ENCODE measurements at regions not wholly inside any gene's neighbourhood (a gene's known extent, or its start where the extent isn't known, plus 50 kb on each side); places are given as distances from the start of the nearest gene placed in this dataset.

DNA sequence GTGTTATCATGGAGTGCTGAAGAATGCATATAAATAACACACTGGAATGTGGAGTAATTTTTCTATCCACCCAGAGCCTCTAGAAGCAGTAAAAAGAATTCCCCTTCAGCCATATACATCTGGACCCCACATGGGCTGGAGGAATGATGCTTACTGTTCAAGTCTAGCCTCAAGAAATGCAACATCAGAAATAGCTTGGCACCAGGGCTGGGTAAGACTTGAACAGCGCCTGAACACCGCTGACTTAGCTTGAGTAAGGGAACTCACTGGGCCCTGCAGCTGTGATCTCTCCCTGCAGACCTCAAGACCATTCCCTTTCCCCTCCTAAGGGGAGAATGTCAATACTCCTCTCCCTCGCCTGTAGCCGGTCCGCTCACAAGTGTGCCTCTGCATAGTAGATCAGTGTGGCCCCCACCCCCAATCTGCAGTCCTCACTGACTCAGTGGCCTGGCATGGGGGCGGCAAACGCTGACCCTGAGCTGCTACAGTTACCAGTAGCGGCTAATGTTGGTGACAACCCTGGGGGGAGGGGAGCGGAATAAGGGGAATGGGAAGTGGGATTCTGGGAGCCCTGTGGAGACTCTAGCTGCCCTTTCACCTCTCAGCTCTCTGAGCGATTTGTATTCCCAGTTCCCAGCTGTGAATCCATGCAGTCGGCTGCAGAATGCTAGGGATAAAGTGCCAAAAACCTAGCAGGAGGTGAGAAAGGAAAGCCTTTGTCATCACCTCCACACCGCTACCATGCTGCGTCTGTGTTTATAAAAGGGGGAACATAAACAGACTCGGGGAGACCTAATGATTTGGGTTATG, 483.9 kb downstream of the DISC1 start (continued):
- TF ChIP-seq TCF7 (CRISPR knock-in tag; IDR thresholded peaks at IDR 0.05; ENCODE audit: low read depth) (no peak), FOXP1 (CRISPR knock-in tag; IDR thresholded peaks at IDR 0.05; ENCODE audit: borderline replicate concordance) (no peak; the same call in none of the 2 replicates), FOXK1 (CRISPR knock-in tag; IDR thresholded peaks at IDR 0.05) (peak; percentile 90), MYBL2 (CRISPR knock-in tag; IDR thresholded peaks at IDR 0.05) (peak; percentile 64; the same call in 1 of the 2 replicates), TP53 (CRISPR knock-in tag; IDR thresholded peaks at IDR 0.05) (no peak), JUN (CRISPR knock-in tag; IDR thresholded peaks at IDR 0.05) (no peak), GTF2I (CRISPR knock-in tag; conservative IDR thresholded peaks at IDR 0.05) (no peak), E2F1 (CRISPR knock-in tag; IDR thresholded peaks at IDR 0.05) (no peak), CTCF (IDR thresholded peaks at IDR 0.05) (no peak), PREB (CRISPR knock-in tag; IDR thresholded peaks at IDR 0.05; ENCODE audit: borderline replicate concordance) (no peak)
- TF ChIP-seq, protein P1, sequence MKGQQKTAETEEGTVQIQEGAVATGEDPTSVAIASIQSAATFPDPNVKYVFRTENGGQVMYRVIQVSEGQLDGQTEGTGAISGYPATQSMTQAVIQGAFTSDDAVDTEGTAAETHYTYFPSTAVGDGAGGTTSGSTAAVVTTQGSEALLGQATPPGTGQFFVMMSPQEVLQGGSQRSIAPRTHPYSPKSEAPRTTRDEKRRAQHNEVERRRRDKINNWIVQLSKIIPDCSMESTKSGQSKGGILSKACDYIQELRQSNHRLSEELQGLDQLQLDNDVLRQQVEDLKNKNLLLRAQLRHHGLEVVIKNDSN (CRISPR knock-in tag; IDR thresholded peaks at IDR 0.05), result no peak
- TF ChIP-seq, protein P2, sequence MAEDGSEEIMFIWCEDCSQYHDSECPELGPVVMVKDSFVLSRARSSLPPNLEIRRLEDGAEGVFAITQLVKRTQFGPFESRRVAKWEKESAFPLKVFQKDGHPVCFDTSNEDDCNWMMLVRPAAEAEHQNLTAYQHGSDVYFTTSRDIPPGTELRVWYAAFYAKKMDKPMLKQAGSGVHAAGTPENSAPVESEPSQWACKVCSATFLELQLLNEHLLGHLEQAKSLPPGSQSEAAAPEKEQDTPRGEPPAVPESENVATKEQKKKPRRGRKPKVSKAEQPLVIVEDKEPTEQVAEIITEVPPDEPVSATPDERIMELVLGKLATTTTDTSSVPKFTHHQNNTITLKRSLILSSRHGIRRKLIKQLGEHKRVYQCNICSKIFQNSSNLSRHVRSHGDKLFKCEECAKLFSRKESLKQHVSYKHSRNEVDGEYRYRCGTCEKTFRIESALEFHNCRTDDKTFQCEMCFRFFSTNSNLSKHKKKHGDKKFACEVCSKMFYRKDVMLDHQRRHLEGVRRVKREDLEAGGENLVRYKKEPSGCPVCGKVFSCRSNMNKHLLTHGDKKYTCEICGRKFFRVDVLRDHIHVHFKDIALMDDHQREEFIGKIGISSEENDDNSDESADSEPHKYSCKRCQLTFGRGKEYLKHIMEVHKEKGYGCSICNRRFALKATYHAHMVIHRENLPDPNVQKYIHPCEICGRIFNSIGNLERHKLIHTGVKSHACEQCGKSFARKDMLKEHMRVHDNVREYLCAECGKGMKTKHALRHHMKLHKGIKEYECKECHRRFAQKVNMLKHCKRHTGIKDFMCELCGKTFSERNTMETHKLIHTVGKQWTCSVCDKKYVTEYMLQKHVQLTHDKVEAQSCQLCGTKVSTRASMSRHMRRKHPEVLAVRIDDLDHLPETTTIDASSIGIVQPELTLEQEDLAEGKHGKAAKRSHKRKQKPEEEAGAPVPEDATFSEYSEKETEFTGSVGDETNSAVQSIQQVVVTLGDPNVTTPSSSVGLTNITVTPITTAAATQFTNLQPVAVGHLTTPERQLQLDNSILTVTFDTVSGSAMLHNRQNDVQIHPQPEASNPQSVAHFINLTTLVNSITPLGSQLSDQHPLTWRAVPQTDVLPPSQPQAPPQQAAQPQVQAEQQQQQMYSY (CRISPR knock-in tag; IDR thresholded peaks at IDR 0.05), result no peak

GRCh38 chr1:232109391-232109790, 482.8 kb downstream of the DISC1 start:
- no peak overlapping the region for H3K27ac Mint-ChIP-seq
- no peak for TF ChIP-seq GTF2I (CRISPR knock-in tag; conservative IDR thresholded peaks at IDR 0.05)
- TF ChIP-seq, protein P3, sequence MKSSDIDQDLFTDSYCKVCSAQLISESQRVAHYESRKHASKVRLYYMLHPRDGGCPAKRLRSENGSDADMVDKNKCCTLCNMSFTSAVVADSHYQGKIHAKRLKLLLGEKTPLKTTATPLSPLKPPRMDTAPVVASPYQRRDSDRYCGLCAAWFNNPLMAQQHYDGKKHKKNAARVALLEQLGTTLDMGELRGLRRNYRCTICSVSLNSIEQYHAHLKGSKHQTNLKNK (CRISPR knock-in tag; IDR thresholded peaks at IDR 0.05), result no peak
- TF ChIP-seq MAX (CRISPR knock-in tag; IDR thresholded peaks at IDR 0.05), result no peak
- DNase-seq (ENCODE audit: low spot score) (no peak), ATAC-seq (no peak)
- peaks cover 30% of the 10 kb centered on the region for H3K27me3 Mint-ChIP-seq (ENCODE audit: low read depth)
- H3K4me3 Mint-ChIP-seq, result no peak overlapping the region
- H3K4me1 Mint-ChIP-seq, result peaks cover 66% of the 10 kb centered on the region
- ChIA-PET CTCF (interaction anchor here (2.1 kb wide), 1 partner anchor 126 kb away, joined by 10 read pairs; no protein-coding TSS in a partner anchor), POLR2A (no interaction called here)
- peaks cover 8% of the 10 kb centered on the region for H3K9me3 Mint-ChIP-seq
- peaks cover 4% of the 10 kb centered on the region; the same call in 1 of the 2 replicates for H3K36me3 Mint-ChIP-seq
